Heart right ventricle (tissue), 16 donors: ENCODE measurements at regions not wholly inside any gene's neighbourhood (a gene's known extent, or its start where the extent isn't known, plus 50 kb on each side); places are given as distances from the start of the nearest gene placed in this dataset.
"Not testable (repeated sequence)": the region's sequence is repeated elsewhere in the genome, so short reads cannot be mapped to it uniquely, and the experiment has no call there.

Experiments used
- ATAC-seq, 8 donors: fragments of 200-7000 bp; cut with Tn5 transposase; one replicate each; pipeline ENCODE4 v1.9.1; 2020; ENCODE audit warnings: mild to moderate bottlenecking in 8 of 8, moderate library complexity in 8 of 8, moderate number of reproducible peaks in 1 of 8
- DNase-seq, 2 donors: peaks; one replicate each; pipeline ENCODE4 v3.0.0-alpha.2; 2020
- H3K27ac ChIP-seq, 10 donors: fragments of 200-600 bp; sonication (generic) in 2 of 10; one replicate each; pipeline versions ENCODE4 v1.5.0 to v1.8.0; 2020 to 2022; ENCODE audit warnings: mild to moderate bottlenecking in 3 of 10
- H3K27me3 ChIP-seq, 7 donors: fragments of 200-600 bp; one replicate each; pipeline ENCODE4 v1.8.0; 2021 to 2022; ENCODE audit warnings: mild to moderate bottlenecking in 2 of 7
- H3K36me3 ChIP-seq, 9 donors: fragments of 200-600 bp; sonication (generic) in 1 of 9; one replicate each; pipeline versions ENCODE4 v1.5.0 to v1.8.0; 2020 to 2022; ENCODE audit warnings: mild to moderate bottlenecking in 2 of 9
- H3K4me1 ChIP-seq, 9 donors: fragments of 200-600 bp; sonication (generic) in 1 of 9; one replicate each; pipeline versions ENCODE4 v1.5.0 to v1.8.0; 2020 to 2022; ENCODE audit warnings: mild to moderate bottlenecking in 4 of 9
- H3K4me3 ChIP-seq, 10 donors: fragments of 200-600 bp; sonication (generic) in 2 of 10; one replicate each; pipeline versions ENCODE4 v1.5.0 to v1.8.0; 2020 to 2022; ENCODE audit warnings: mild to moderate bottlenecking in 7 of 10, moderate library complexity in 2 of 10
- H3K9me3 ChIP-seq, 11 donors: fragments of 200-600 bp in 10 of 11; sonication (generic) in 2 of 11; one replicate each; pipeline versions ENCODE4 v1.5.0 to v1.8.0; 2013 to 2022; ENCODE audit warnings: mild to moderate bottlenecking in 2 of 11, control low read depth in 1 of 11, moderate library complexity in 1 of 11
- CTCF ChIP-seq, 9 donors: fragments of 200-600 bp; sonication (generic) in 2 of 9; IDR thresholded peaks; one replicate each; pipeline versions ENCODE4 v1.5.0 to v1.8.0; 2021 to 2022; ENCODE audit warnings: antibody characterized with exemption in 9 of 9, mild to moderate bottlenecking in 5 of 9, moderate library complexity in 1 of 9
- WGBS, 2 donors: extraction: QIAGEN DNeasy Blood & Tissue Kit; methylation state at CpG; one replicate each; pipeline ENCODE4 v1.1.7; 2013; ENCODE audit warnings: inconsistent platforms in 1 of 2; 5-methylcytosine and 5-hydroxymethylcytosine counted together
- intact Hi-C, 10 donors: fragments of 100-400 bp; cut with DNase I; formaldehyde crosslinking; loops; one replicate each; pipeline versions ENCODE4 v1.11.1 to v1.14.2; 2022
- donor health status: Arrhythmogenic right ventricular cardiomyopathy.
- donor health status: ischemic (EF 13 %, LVEDD 7.1; RV severe dilation, severe dysfunction).
- donor health status: healthy with polysubstance abuse.
- donor health status: DM: no; HTN: yes; CAD: no.
- donor health status: DM: no; HTN: no; CAD: no.
- donor health status: ischemic (EF 25% LVEDD 6.9; RV normal size, moderate dysfunction).
- donor health status: ischemic (EF 25% LVEDD 5.7; RV mildly dilated, moderate dysfunction).
- donor health status: healthy.
- donor health status: DM: yes; HTN: yes; CAD: no.
- donor health status: Ischemic cardiomyopathy.
- donor health status: ischemic (EF 35%, LVEDD 5.7; RV mildly dilated, moderate dysfunction).
- donor health status: nonischemic (EF 11% LVEDD 7.7; RV severe dilation, severe dysfunction).
- donor health status: DM: yes; HTN: yes; CAD: no.
- donor health status: PGD.
- donor health status: ischemic (EF 29% LVEDD 5.4; RV normal size, mild dysfunction).
- donor health status: nonischemic (EF 23%, LVEDD 6.1; RV moderate dilation, normal function).

- Histone ChIP-seq H3K36me3 (no peaks in the 10 kb centered on the region), H3K4me1 (no peaks in the 10 kb centered on the region), H3K9me3 (peaks cover 0 to 14% (median 0%) of the 10 kb centered on the region in 11 donors), H3K4me3 (no peak overlapping the region), H3K27ac (no peak overlapping the region), H3K27me3 (no peaks in the 10 kb centered on the region)
- DNase-seq (no peak), ATAC-seq (no peak)
- WGBS, 2 donors, result 76 to 87% methylated on average over 4 of the region's 4 CpGs
- intact Hi-C loops, result no loop called here
- no peak for TF ChIP-seq CTCF (IDR thresholded peaks at IDR 0.05)
These were observed 183.7 kb upstream of the SPRY2 start for GRCh38 chr13:80524447-80525215.

- DNase-seq, result no peak
- WGBS, 2 donors, result 88 to 90% methylated on average over 1 of the region's 1 CpG
- H3K27ac ChIP-seq, result no peak overlapping the region
- H3K36me3 ChIP-seq, result no peaks in the 10 kb centered on the region
- intact Hi-C loops, result no loop called here
- TF ChIP-seq CTCF (IDR thresholded peaks at IDR 0.05), result no peak
- no peaks in the 10 kb centered on the region for H3K4me1 ChIP-seq
- H3K4me3 ChIP-seq, result no peak overlapping the region
- ATAC-seq, result no peak
- no peaks in the 10 kb centered on the region for H3K27me3 ChIP-seq
- H3K9me3 ChIP-seq, result peaks cover 0 to 13% (median 0%) of the 10 kb centered on the region in 11 donors
These were observed 182.2 kb upstream of the SPRY2 start for GRCh38 chr13:80523134-80523533.

GRCh38 chr13:80522463-80522862 is 181.5 kb upstream of the SPRY2 start:
- H3K36me3 ChIP-seq, intact Hi-C loops, DNase-seq, H3K4me1 ChIP-seq, H3K27ac ChIP-seq, H3K4me3 ChIP-seq, H3K27me3 ChIP-seq, ATAC-seq: not testable (repeated sequence)
- H3K9me3 ChIP-seq, result peaks cover 0 to 13% (median 0%) of the 10 kb centered on the region in 11 donors
- 72 to 77% methylated on average over 1 of the region's 1 CpG for WGBS, 2 donors

GRCh38 chr13:80516818-80517348 is 176.0 kb upstream of the SPRY2 start:
- no peak for ATAC-seq
- peaks cover 0 to 23% (median 0%) of the 10 kb centered on the region in 11 donors for H3K9me3 ChIP-seq
- no peak for TF ChIP-seq CTCF (IDR thresholded peaks at IDR 0.05)
- no peaks in the 10 kb centered on the region for H3K4me1 ChIP-seq
- no peak overlapping the region for H3K4me3 ChIP-seq
- H3K27me3 ChIP-seq, result no peaks in the 10 kb centered on the region
- no peak overlapping the region for H3K27ac ChIP-seq
- H3K36me3 ChIP-seq, result no peaks in the 10 kb centered on the region
- DNase-seq, result no peak
- intact Hi-C loops, result no loop called here
- 94 to 95% methylated on average over 8 of the region's 8 CpGs for WGBS, 2 donors

- 95% methylated on average over 4 of the region's 4 CpGs for WGBS, 2 donors
- Histone ChIP-seq H3K36me3 (no peaks in the 10 kb centered on the region), H3K9me3 (peaks cover 0 to 23% (median 0%) of the 10 kb centered on the region in 11 donors), H3K4me3 (no peak overlapping the region), H3K27me3 (no peaks in the 10 kb centered on the region), H3K4me1 (no peaks in the 10 kb centered on the region), H3K27ac (no peak overlapping the region)
- ATAC-seq (no peak), DNase-seq (no peak)
- intact Hi-C loops, result no loop called here
- no peak for TF ChIP-seq CTCF (IDR thresholded peaks at IDR 0.05)
These were observed 174.4 kb upstream of the SPRY2 start for GRCh38 chr13:80515296-80515695.
